Fibroblast of mammary gland (primary cell): ENCODE measurements at regions not wholly inside any gene's neighbourhood (a gene's known extent, or its start where the extent isn't known, plus 50 kb on each side); places are given as distances from the start of the nearest gene placed in this dataset.

ENCODE experiments used
- DNase-seq: peaks from one replicate; pipeline ENCODE4 v3.0.0-alpha.2; 2010; ENCODE audit warnings: low read depth
- H3K4me3 ChIP-seq: 2 replicates; pipeline ENCODE4 v1.5.1; 2011; ENCODE audit warnings: low read depth, mild to moderate bottlenecking, low read length, moderate library complexity; ENCODE audit not compliant: control insufficient read depth
- CTCF ChIP-seq: conservative IDR thresholded peaks from 2 replicates; pipeline ENCODE4 v1.5.1; 2011; ENCODE audit warnings: low read depth, low read length, inconsistent platforms; ENCODE audit not compliant: control insufficient read depth, insufficient read depth

GRCh38 chr15:96272427-96272826 is 58.1 kb upstream of the NR2F2 start:
- DNase-seq = no peak
- H3K4me3 ChIP-seq = no peak overlapping the region
- TF ChIP-seq CTCF = no peak

- DNase-seq = peak; percentile 100
- no peak for TF ChIP-seq CTCF
- H3K4me3 ChIP-seq = no peak overlapping the region
These were observed 57.0 kb upstream of the NR2F2 start for GRCh38 chr15:96273317-96274086.

- no peak for DNase-seq
- no peak overlapping the region for H3K4me3 ChIP-seq
- TF ChIP-seq CTCF = no peak
These were observed 56.4 kb upstream of the NR2F2 start for GRCh38 chr15:96274087-96274440.

- DNase-seq = no peak
- H3K4me3 ChIP-seq = no peak overlapping the region
- no peak for TF ChIP-seq CTCF
These were observed 55.8 kb upstream of the NR2F2 start for GRCh38 chr15:96274698-96275097.

- no peak for TF ChIP-seq CTCF
- no peak overlapping the region for H3K4me3 ChIP-seq
- peak; percentile 86 for DNase-seq
These were observed 53.9 kb upstream of the NR2F2 start for GRCh38 chr15:96276438-96277210.
